Esophagus squamous epithelium (tissue), 5 donors: ENCODE measurements at regions not wholly inside any gene's neighbourhood (a gene's known extent, or its start where the extent isn't known, plus 50 kb on each side); places are given as distances from the start of the nearest gene placed in this dataset.

Experiments
- DNase-seq: peaks from one replicate; lab custom pipeline; 2025; lab: John Stamatoyannopoulos, UW
- H3K27ac ChIP-seq, 4 donors: fragments of 200-600 bp; sonication (generic); one replicate each; pipeline ENCODE4 v1.5.1; 2016 to 2019; ENCODE audit warnings: mild to moderate bottlenecking in 1 of 4
- H3K27me3 ChIP-seq, 4 donors: fragments of 200-600 bp; sonication (generic); 1 replicate in 3 of 4; 2 replicates in 1 of 4; pipeline versions ENCODE4 v1.5.1 to v1.6.0; 2017 to 2021; ENCODE audit warnings: antibody characterized with exemption in 1 of 4
- H3K36me3 ChIP-seq, 3 donors: fragments of 200-600 bp; sonication (generic); one replicate each; pipeline ENCODE4 v1.5.1; 2016 to 2019
- H3K4me1 ChIP-seq, 3 donors: fragments of 200-600 bp; sonication (generic); one replicate each; pipeline ENCODE4 v1.5.1; 2017 to 2019
- H3K4me3 ChIP-seq, 4 donors: fragments of 200-600 bp; sonication (generic); 1 replicate in 3 of 4; 2 replicates in 1 of 4; pipeline ENCODE4 v1.5.1; 2016 to 2019; ENCODE audit warnings: mild to moderate bottlenecking in 2 of 4, moderate library complexity in 1 of 4
- H3K9me3 ChIP-seq, 3 donors: fragments of 200-600 bp; sonication (generic); one replicate each; pipeline ENCODE4 v1.5.1; 2016 to 2019
- CTCF ChIP-seq, 6 experiments: fragments of 450-650 bp in 4 of 6; fragments of 200-600 bp in 2 of 6; sonication (generic) in 2 of 6; IDR thresholded peaks; one replicate each; pipeline ENCODE4 v1.5.1; 2016 to 2019; ENCODE audit warnings: antibody characterized with exemption in 6 of 6, mild to moderate bottlenecking in 4 of 6, moderate library complexity in 4 of 6
- POLR2A ChIP-seq, 4 donors: fragments of 450-650 bp; IDR thresholded peaks; one replicate each; pipeline ENCODE4 v1.6.1; 2017; ENCODE audit warnings: antibody characterized with exemption in 4 of 4, mild to moderate bottlenecking in 4 of 4, moderate library complexity in 3 of 4
- WGBS, 2 donors: methylation state at CpG; one replicate each; pipeline ENCODE4 v1.1.5; 2018; 5-methylcytosine and 5-hydroxymethylcytosine counted together
- intact Hi-C: fragments of 100-400 bp; cut with DNase I; formaldehyde crosslinking; loops from one replicate; pipeline ENCODE4 v1.15.0; 2022
- donor health status: DM: yes; HTN: yes; CAD: no.

- H3K27me3 ChIP-seq = no peaks in the 10 kb centered on the region
- TF ChIP-seq CTCF (IDR thresholded peaks at IDR 0.05) (no peak), POLR2A (IDR thresholded peaks at IDR 0.05) (no peak)
- no peak overlapping the region for H3K27ac ChIP-seq
- intact Hi-C loops = no loop called here
- WGBS, 2 donors = 40% methylated on average over 2 of the region's 2 CpGs
- no peak for DNase-seq
- no peaks in the 10 kb centered on the region for H3K4me1 ChIP-seq
- no peaks in the 10 kb centered on the region for H3K36me3 ChIP-seq
- H3K9me3 ChIP-seq = no peaks in the 10 kb centered on the region
- H3K4me3 ChIP-seq = no peak overlapping the region
Measured at GRCh38 chr5:105963696-105964255, 1707.0 kb downstream of the EFNA5 start.

GRCh38 chr5:105961572-105961971 is 1709.2 kb downstream of the EFNA5 start:
- H3K27me3 ChIP-seq = no peaks in the 10 kb centered on the region
- no peaks in the 10 kb centered on the region for H3K4me1 ChIP-seq
- DNase-seq = no peak
- 73 to 81% methylated on average over 2 of the region's 2 CpGs for WGBS, 2 donors
- TF ChIP-seq CTCF (IDR thresholded peaks at IDR 0.05) (no peak), POLR2A (IDR thresholded peaks at IDR 0.05) (no peak)
- no peak overlapping the region for H3K4me3 ChIP-seq
- H3K9me3 ChIP-seq = no peaks in the 10 kb centered on the region
- no peak overlapping the region for H3K27ac ChIP-seq
- no peaks in the 10 kb centered on the region for H3K36me3 ChIP-seq
- intact Hi-C loops = no loop called here

GRCh38 chr5:105956456-105957196 is 1714.1 kb downstream of the EFNA5 start:
- Histone ChIP-seq H3K9me3 (no peaks in the 10 kb centered on the region), H3K27ac (no peak overlapping the region), H3K4me3 (no peak overlapping the region), H3K27me3 (no peaks in the 10 kb centered on the region), H3K36me3 (no peaks in the 10 kb centered on the region), H3K4me1 (no peaks in the 10 kb centered on the region)
- 80 to 94% methylated on average over 1 of the region's 1 CpG for WGBS, 2 donors
- no peak for DNase-seq
- TF ChIP-seq CTCF (IDR thresholded peaks at IDR 0.05) (no peak), POLR2A (IDR thresholded peaks at IDR 0.05) (no peak)
- intact Hi-C loops = no loop called here

- no peaks in the 10 kb centered on the region for H3K4me1 ChIP-seq
- no peaks in the 10 kb centered on the region for H3K36me3 ChIP-seq
- intact Hi-C loops = no loop called here
- no peak for DNase-seq
- no peaks in the 10 kb centered on the region for H3K9me3 ChIP-seq
- no peaks in the 10 kb centered on the region for H3K27me3 ChIP-seq
- 62 to 66% methylated on average over 3 of the region's 3 CpGs for WGBS, 2 donors
- TF ChIP-seq POLR2A (IDR thresholded peaks at IDR 0.05) (no peak), CTCF (IDR thresholded peaks at IDR 0.05) (no peak)
- H3K4me3 ChIP-seq = no peak overlapping the region
- no peak overlapping the region for H3K27ac ChIP-seq
Measured at GRCh38 chr5:105954341-105954740, 1716.4 kb downstream of the EFNA5 start.

- Histone ChIP-seq H3K27me3 (no peaks in the 10 kb centered on the region), H3K9me3 (no peaks in the 10 kb centered on the region), H3K4me1 (no peaks in the 10 kb centered on the region), H3K4me3 (no peak overlapping the region), H3K36me3 (no peaks in the 10 kb centered on the region), H3K27ac (no peak overlapping the region)
- DNase-seq = no peak
- intact Hi-C loops = no loop called here
- TF ChIP-seq POLR2A (IDR thresholded peaks at IDR 0.05) = no peak
- TF ChIP-seq CTCF (IDR thresholded peaks at IDR 0.05) = no peak
- WGBS, 2 donors = 76 to 82% methylated on average over 3 of the region's 3 CpGs
Measured at GRCh38 chr5:105953616-105954015, 1717.1 kb downstream of the EFNA5 start.
